ENCODE measurements at regions not wholly inside any gene's neighbourhood (a gene's known extent, or its start where the extent isn't known, plus 50 kb on each side); places are given as distances from the start of the nearest gene placed in this dataset.

GRCh38 chr6:4614637-4615036 is 161.6 kb upstream of the CDYL start:
- H3K36me3 ChIP-seq (ENCODE audit: insufficient read depth, low read length): no peaks in the 10 kb centered on the region
- POLR2A ChIA-PET: no interaction called here
- no peak for TF ChIP-seq EZH2phosphoT487 (IDR thresholded peaks at IDR 0.05; ENCODE audit: borderline replicate concordance, low read depth, low read length)
- TF ChIP-seq CTCF (conservative IDR thresholded peaks at IDR 0.05; ENCODE audit: low read length): no peak
- H3K79me2 ChIP-seq (ENCODE audit: insufficient read depth, low read depth, low read length): no peaks in the 10 kb centered on the region
- no peak overlapping the region for H3K4me2 ChIP-seq (ENCODE audit: low read length)
- intact Hi-C loops (cut with micrococcal nuclease; ENCODE audit: unreplicated experiment): no loop called here
- no peak for DNase-seq (ENCODE audit: low spot score)
- H3K4me1 ChIP-seq (ENCODE audit: insufficient read depth, low read length, poor library complexity, severe bottlenecking): peaks cover 7% of the 10 kb centered on the region
- CTCF ChIA-PET (ENCODE audit: unreplicated experiment): no interaction called here
- no peaks in the 10 kb centered on the region for H3K9me3 ChIP-seq (ENCODE audit: low read length)
- no peaks in the 10 kb centered on the region for H4K20me1 ChIP-seq (ENCODE audit: insufficient read depth, low read length)
- H3K27ac ChIP-seq (ENCODE audit: low read depth, low read length, poor library complexity, severe bottlenecking): no peak overlapping the region
- no peak overlapping the region for H2AFZ ChIP-seq (ENCODE audit: low read length)
- no TSS peak for BruUV-seq (replicated peaks)
- no peaks in the 10 kb centered on the region for H3K9me2 ChIP-seq (ENCODE audit: insufficient read depth, low read length)
- H3K4me3 ChIP-seq (ENCODE audit: low read depth, low read length, poor library complexity, severe bottlenecking): no peak overlapping the region

DNA sequence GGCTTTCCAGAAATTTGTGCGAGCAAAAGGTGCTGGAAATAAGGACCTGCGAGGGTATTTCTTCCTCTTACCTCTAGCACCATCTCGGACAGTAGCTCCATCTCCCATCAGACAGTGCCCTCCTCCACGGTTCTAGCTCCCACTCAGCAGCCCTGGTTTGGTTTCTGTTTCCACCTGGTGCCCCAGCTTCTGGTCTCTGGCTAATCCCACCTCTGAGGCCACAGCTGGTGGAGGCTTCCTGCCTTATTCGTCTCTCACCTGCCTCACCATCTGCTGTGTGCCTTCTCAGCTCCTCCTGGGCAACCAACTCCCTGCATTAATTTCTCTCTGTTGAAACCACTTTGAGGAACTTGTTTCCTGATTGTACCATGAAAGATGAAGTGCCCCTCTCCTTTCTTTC is 162.4 kb upstream of the CDYL start:
- BruUV-seq (replicated peaks): no TSS peak
- H3K27ac ChIP-seq (ENCODE audit: low read depth, low read length, poor library complexity, severe bottlenecking): no peak overlapping the region
- H3K9me2 ChIP-seq (ENCODE audit: insufficient read depth, low read length): no peaks in the 10 kb centered on the region
- H4K20me1 ChIP-seq (ENCODE audit: insufficient read depth, low read length): no peaks in the 10 kb centered on the region
- H3K4me3 ChIP-seq (ENCODE audit: low read depth, low read length, poor library complexity, severe bottlenecking): no peak overlapping the region
- H3K79me2 ChIP-seq (ENCODE audit: insufficient read depth, low read depth, low read length): no peaks in the 10 kb centered on the region
- H3K9me3 ChIP-seq (ENCODE audit: low read length): no peaks in the 10 kb centered on the region
- intact Hi-C loops (cut with micrococcal nuclease; ENCODE audit: unreplicated experiment): no loop called here
- H3K4me1 ChIP-seq (ENCODE audit: insufficient read depth, low read length, poor library complexity, severe bottlenecking): peaks cover 7% of the 10 kb centered on the region
- no peak overlapping the region for H3K4me2 ChIP-seq (ENCODE audit: low read length)
- peak; percentile 17 for DNase-seq (ENCODE audit: low spot score)
- ChIA-PET POLR2A (interaction anchor here (0.7 kb wide), 1 partner anchor 464 kb away, joined by 3 read pairs; no protein-coding TSS in a partner anchor), CTCF (ENCODE audit: unreplicated experiment) (interaction anchor here (0.6 kb wide), 1 partner anchor 654 kb away, joined by 3 read pairs; no protein-coding TSS in a partner anchor)
- no peak overlapping the region for H2AFZ ChIP-seq (ENCODE audit: low read length)
- no peak for TF ChIP-seq EZH2phosphoT487 (IDR thresholded peaks at IDR 0.05; ENCODE audit: borderline replicate concordance, low read depth, low read length)
- no peak for TF ChIP-seq CTCF (conservative IDR thresholded peaks at IDR 0.05; ENCODE audit: low read length)
- H3K36me3 ChIP-seq (ENCODE audit: insufficient read depth, low read length): no peaks in the 10 kb centered on the region

DNA sequence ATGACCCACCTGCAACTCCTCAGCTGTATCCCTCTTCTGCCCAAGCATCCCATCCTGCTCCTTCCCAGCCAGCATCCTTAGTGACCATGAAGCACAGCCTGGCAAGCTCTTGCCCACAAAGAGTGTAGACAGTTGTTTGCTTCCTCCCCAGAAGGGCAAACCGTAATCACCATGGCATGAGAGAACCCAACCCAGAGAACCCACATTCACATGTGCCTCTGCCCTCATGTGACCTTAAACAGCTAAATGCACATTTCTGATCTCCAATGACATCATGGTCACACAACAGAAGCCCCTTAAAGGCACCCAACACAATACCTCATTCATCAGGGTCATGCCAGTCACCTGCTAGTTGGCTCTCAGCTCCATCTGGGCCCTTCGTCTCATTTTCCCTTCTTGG is 162.8 kb upstream of the CDYL start:
- no peak overlapping the region for H3K4me3 ChIP-seq (ENCODE audit: low read depth, low read length, poor library complexity, severe bottlenecking)
- no peaks in the 10 kb centered on the region for H3K9me2 ChIP-seq (ENCODE audit: insufficient read depth, low read length)
- H3K9me3 ChIP-seq (ENCODE audit: low read length): no peaks in the 10 kb centered on the region
- TF ChIP-seq EZH2phosphoT487 (IDR thresholded peaks at IDR 0.05; ENCODE audit: borderline replicate concordance, low read depth, low read length) (no peak), CTCF (conservative IDR thresholded peaks at IDR 0.05; ENCODE audit: low read length) (no peak)
- no peaks in the 10 kb centered on the region for H3K36me3 ChIP-seq (ENCODE audit: insufficient read depth, low read length)
- no peaks in the 10 kb centered on the region for H3K79me2 ChIP-seq (ENCODE audit: insufficient read depth, low read depth, low read length)
- DNase-seq (ENCODE audit: low spot score): no peak
- BruUV-seq (replicated peaks): no TSS peak
- no peaks in the 10 kb centered on the region for H4K20me1 ChIP-seq (ENCODE audit: insufficient read depth, low read length)
- ChIA-PET CTCF (ENCODE audit: unreplicated experiment) (interaction anchor here (0.6 kb wide), 1 partner anchor 654 kb away, joined by 3 read pairs; no protein-coding TSS in a partner anchor), POLR2A (interaction anchor here (0.7 kb wide), 1 partner anchor 465 kb away, joined by 3 read pairs; no protein-coding TSS in a partner anchor)
- intact Hi-C loops (cut with micrococcal nuclease; ENCODE audit: unreplicated experiment): no loop called here
- no peak overlapping the region for H3K4me2 ChIP-seq (ENCODE audit: low read length)
- no peak overlapping the region for H2AFZ ChIP-seq (ENCODE audit: low read length)
- H3K4me1 ChIP-seq (ENCODE audit: insufficient read depth, low read length, poor library complexity, severe bottlenecking): peaks cover 7% of the 10 kb centered on the region
- H3K27ac ChIP-seq (ENCODE audit: low read depth, low read length, poor library complexity, severe bottlenecking): no peak overlapping the region
